ENCODE measurements at regions not wholly inside any gene's neighbourhood (a gene's known extent, or its start where the extent isn't known, plus 50 kb on each side); places are given as distances from the start of the nearest gene placed in this dataset.

GRCh38 chr6:11888727-11889126 lies 110.1 kb upstream of the ADTRP start:
- no peak for TF ChIP-seq ATF4 (CRISPR knock-in tag; IDR thresholded peaks at IDR 0.05)
- no peak for TF ChIP-seq MED1 (CRISPR knock-in tag; IDR thresholded peaks at IDR 0.05; ENCODE audit: borderline replicate concordance)
- no peak for TF ChIP-seq PHF8 (IDR thresholded peaks at IDR 0.05; ENCODE audit: borderline replicate concordance, low read length)
- no peak for TF ChIP-seq CTCF (IDR thresholded peaks at IDR 0.05 in 2 of 3, conservative IDR thresholded peaks at IDR 0.05 in 1 of 3; ENCODE audit: insufficient read depth in 2 of 3, low read depth in 1 of 3, low read length in 3 of 3)
- no peak for TF ChIP-seq ZEB2 (IDR thresholded peaks at IDR 0.05)
- TF ChIP-seq ZNF609 (CRISPR knock-in tag; IDR thresholded peaks at IDR 0.05; ENCODE audit: borderline replicate concordance), result no peak
- TF ChIP-seq BHLHE40 (IDR thresholded peaks at IDR 0.05; ENCODE audit: low read length), result no peak
- TF ChIP-seq ZBTB17 (CRISPR knock-in tag; IDR thresholded peaks at IDR 0.05), result no peak
- TF ChIP-seq PHB2 (IDR thresholded peaks at IDR 0.05; ENCODE audit: low read depth), result no peak
- TF ChIP-seq POLR2A (conservative IDR thresholded peaks at IDR 0.05), result no peak
- no peak for TF ChIP-seq ZNF175 (CRISPR knock-in tag; IDR thresholded peaks at IDR 0.05; ENCODE audit: low read depth)

Data from K562 (cell line).